Natural killer cell (primary cell): ENCODE measurements at regions not wholly inside any gene's neighbourhood (a gene's known extent, or its start where the extent isn't known, plus 50 kb on each side); places are given as distances from the start of the nearest gene placed in this dataset.
A peak's percentile ranks its signal among the peaks of the same experiment; 100 is the strongest.

Experiments used
- ATAC-seq, 3 donors: fragments of 150-1000 bp in 2 of 3; fragments of 200-7000 bp in 1 of 3; cut with Tn5 transposase; 1 replicate in 1 of 3; 2 replicates in 2 of 3; pipeline ENCODE4 v1.10.0; 2021; ENCODE audit warnings: mild to moderate bottlenecking in 2 of 3, moderate library complexity in 2 of 3
- DNase-seq, 2 donors: peaks; one replicate each; pipeline versions ENCODE4 v3.0.0 to v3.0.0-alpha.2; 2013 to 2021; ENCODE audit warnings: mixed read lengths in 1 of 2
- H3K27ac ChIP-seq: one replicate; pipeline ENCODE4 v1.5.1; 2013; ENCODE audit warnings: mild to moderate bottlenecking, low read length
- H3K27me3 ChIP-seq: one replicate; pipeline ENCODE4 v1.6.1; 2013; ENCODE audit warnings: low read length; ENCODE audit not compliant: control insufficient read depth, insufficient read depth
- H3K36me3 ChIP-seq: one replicate; pipeline ENCODE4 v1.6.1; 2013; ENCODE audit warnings: low read length; ENCODE audit not compliant: control insufficient read depth, insufficient read depth
- H3K4me1 ChIP-seq: one replicate; pipeline ENCODE4 v1.6.1; 2013; ENCODE audit warnings: low read length; ENCODE audit not compliant: control insufficient read depth, insufficient read depth
- H3K4me3 ChIP-seq: one replicate; pipeline ENCODE4 v1.5.1; 2013; ENCODE audit warnings: low read length
- H3K9me3 ChIP-seq: one replicate; pipeline ENCODE4 v1.6.1; 2013; ENCODE audit warnings: low read length; ENCODE audit not compliant: control insufficient read depth, insufficient read depth
- H3K27ac Mint-ChIP-seq, 2 donors: one replicate each; pipeline ENCODE4 v1.8.0; 2022; ENCODE audit warnings: mild to moderate bottlenecking in 2 of 2, mixed read lengths in 2 of 2, moderate library complexity in 1 of 2
- H3K27me3 Mint-ChIP-seq, 2 donors: one replicate each; pipeline ENCODE4 v1.8.0; 2022; ENCODE audit warnings: low read depth in 2 of 2, mixed read lengths in 2 of 2
- H3K36me3 Mint-ChIP-seq: one replicate; pipeline ENCODE4 v1.8.0; 2022; ENCODE audit warnings: mixed read lengths
- H3K4me1 Mint-ChIP-seq, 2 donors: one replicate each; pipeline ENCODE4 v1.8.0; 2022; ENCODE audit warnings: mixed read lengths in 2 of 2
- H3K4me3 Mint-ChIP-seq: one replicate; pipeline ENCODE4 v1.8.0; 2022; ENCODE audit warnings: mild to moderate bottlenecking, moderate library complexity, mixed read lengths
- H3K9me3 Mint-ChIP-seq, 2 donors: one replicate each; pipeline ENCODE4 v1.8.0; 2022; ENCODE audit warnings: mixed read lengths in 2 of 2
- CTCF ChIP-seq: fragments of 200-600 bp; IDR thresholded peaks from one replicate; pipeline ENCODE4 v1.8.0; 2022; ENCODE audit warnings: antibody characterized with exemption
- WGBS: methylation state at CpG from one replicate; pipeline ENCODE4 v1.1.7; 2013; ENCODE audit warnings: missing lambda C conversion rate; ENCODE audit not compliant: insufficient coverage; 5-methylcytosine and 5-hydroxymethylcytosine counted together
- intact Hi-C: fragments of 100-400 bp; cut with micrococcal nuclease; formaldehyde crosslinking; loops from one replicate; pipeline ENCODE4 v1.14.2; 2022

GRCh38 chr6:141464896-141465295 lies 667.8 kb upstream of the GJE1 start:
- H3K27me3 ChIP-seq: no peaks in the 10 kb centered on the region
- intact Hi-C loops: loop anchor here (10.0 kb wide), 1 partner anchor 100 kb away; no protein-coding TSS in a partner anchor
- Mint-ChIP-seq H3K27ac (no peak overlapping the region), H3K4me1 (peaks cover 8 to 13% of the 10 kb centered on the region in 2 donors), H3K36me3 (no peaks in the 10 kb centered on the region), H3K27me3 (no peaks in the 10 kb centered on the region), H3K9me3 (no peaks in the 10 kb centered on the region), H3K4me3 (no peak overlapping the region)
- H3K9me3 ChIP-seq: no peaks in the 10 kb centered on the region
- no peak for DNase-seq
- no peak overlapping the region for H3K27ac ChIP-seq
- H3K36me3 ChIP-seq: no peaks in the 10 kb centered on the region
- H3K4me1 ChIP-seq: no peaks in the 10 kb centered on the region
- ATAC-seq: no peak
- H3K4me3 ChIP-seq: no peak overlapping the region
- no peak for TF ChIP-seq CTCF
- WGBS: no CpG with 5 or more reads among the region's 2 CpGs

- Histone ChIP-seq H3K4me3 (no peak overlapping the region), H3K9me3 (no peaks in the 10 kb centered on the region), H3K27ac (no peak overlapping the region), H3K4me1 (no peaks in the 10 kb centered on the region), H3K27me3 (no peaks in the 10 kb centered on the region), H3K36me3 (no peaks in the 10 kb centered on the region)
- ATAC-seq (peak in 2 of 3 donors; percentile 32 to 58), DNase-seq (peak in 1 of 2 donors; percentile 47)
- Mint-ChIP-seq H3K4me3 (no peak overlapping the region), H3K27me3 (no peaks in the 10 kb centered on the region), H3K4me1 (peaks cover 8 to 13% of the 10 kb centered on the region in 2 donors), H3K9me3 (no peaks in the 10 kb centered on the region), H3K36me3 (no peaks in the 10 kb centered on the region), H3K27ac (no peak overlapping the region)
- no peak for TF ChIP-seq CTCF
- intact Hi-C loops: loop anchor here (10.0 kb wide), 1 partner anchor 100 kb away; no protein-coding TSS in a partner anchor
- WGBS: 23% methylated on average over 2 of the region's 2 CpGs
These were observed 668.2 kb upstream of the GJE1 start for GRCh38 chr6:141464490-141464889.

GRCh38 chr6:141463237-141463977 lies 669.3 kb upstream of the GJE1 start:
- no peak for TF ChIP-seq CTCF
- Histone ChIP-seq H3K9me3 (no peaks in the 10 kb centered on the region), H3K27ac (no peak overlapping the region), H3K4me3 (no peak overlapping the region), H3K36me3 (no peaks in the 10 kb centered on the region), H3K27me3 (no peaks in the 10 kb centered on the region), H3K4me1 (no peaks in the 10 kb centered on the region)
- Mint-ChIP-seq H3K36me3 (no peaks in the 10 kb centered on the region), H3K9me3 (no peaks in the 10 kb centered on the region), H3K27me3 (no peaks in the 10 kb centered on the region), H3K27ac (no peak overlapping the region), H3K4me1 (peaks cover 8 to 13% of the 10 kb centered on the region in 2 donors), H3K4me3 (no peak overlapping the region)
- ATAC-seq: peak in 1 of 3 donors; percentile 55
- WGBS: 98% methylated on average over 3 of the region's 8 CpGs
- DNase-seq: no peak
- intact Hi-C loops: loop anchor here (10.0 kb wide), 1 partner anchor 101 kb away; no protein-coding TSS in a partner anchor
